HL-60 (cell line): ENCODE measurements at regions not wholly inside any gene's neighbourhood (a gene's known extent, or its start where the extent isn't known, plus 50 kb on each side); places are given as distances from the start of the nearest gene placed in this dataset.

Experiments
- DNase-seq, 2 experiments: peaks; one replicate each; pipeline ENCODE4 v3.0.0-alpha.2; 2010 to 2020; ENCODE audit warnings: low read depth in 1 of 2, low spot score in 1 of 2
- H3K27ac ChIP-seq: fragments of 250-450 bp; sonication (Bioruptor Pico); replicated peaks from 2 replicates; pipeline ENCODE4 v1.5.1; 2020; ENCODE audit warnings: mild to moderate bottlenecking, moderate library complexity
- H3K27me3 ChIP-seq: fragments of 250-450 bp; sonication (Bioruptor Pico); 2 replicates; pipeline ENCODE4 v1.5.1; 2021; ENCODE audit warnings: mild to moderate bottlenecking, moderate library complexity; ENCODE audit not compliant: insufficient read depth, poor library complexity, severe bottlenecking
- H3K4me3 ChIP-seq: replicated peaks from 2 replicates; pipeline ENCODE4 v1.5.1; 2011; ENCODE audit warnings: mild to moderate bottlenecking, control low read depth, low read length; ENCODE audit not compliant: insufficient read depth
- CTCF ChIP-seq: IDR thresholded peaks from one replicate; pipeline ENCODE4 v1.5.1; 2011; ENCODE audit warnings: low read length, control low read depth, inconsistent platforms; ENCODE audit not compliant: insufficient read depth
- GABPA ChIP-seq: IDR thresholded peaks from 2 replicates; pipeline ENCODE4 v1.6.1; 2012; ENCODE audit warnings: low read depth
- POLR2AphosphoS5 ChIP-seq: IDR thresholded peaks from 2 replicates; pipeline ENCODE4 v1.6.1; 2012; ENCODE audit warnings: low read depth
- REST ChIP-seq: IDR thresholded peaks from 2 replicates; pipeline ENCODE4 v1.6.1; 2012; ENCODE audit warnings: low read depth; ENCODE audit not compliant: insufficient replicate concordance
- SPI1 ChIP-seq: IDR thresholded peaks from 2 replicates; pipeline ENCODE4 v1.6.1; 2012; ENCODE audit warnings: low read depth, mild to moderate bottlenecking, borderline replicate concordance

GRCh38 chr12:103050273-103050672 is 92.8 kb downstream of the ASCL1 start:
- Histone ChIP-seq H3K27ac (no peak overlapping the region), H3K4me3 (no peak overlapping the region), H3K27me3 (no peaks in the 10 kb centered on the region)
- DNase-seq = no peak
- TF ChIP-seq POLR2AphosphoS5 = no peak
- no peak for TF ChIP-seq SPI1
- no peak for TF ChIP-seq CTCF
- TF ChIP-seq REST = no peak
- no peak for TF ChIP-seq GABPA

- TF ChIP-seq REST = no peak
- TF ChIP-seq POLR2AphosphoS5 = no peak
- no peak for TF ChIP-seq CTCF
- no peak for TF ChIP-seq GABPA
- no peak for TF ChIP-seq SPI1
- no peak for DNase-seq
- no peak overlapping the region for H3K27ac ChIP-seq
- no peak overlapping the region for H3K4me3 ChIP-seq
- no peaks in the 10 kb centered on the region for H3K27me3 ChIP-seq
Measured at GRCh38 chr12:103053089-103053488, 95.6 kb downstream of the ASCL1 start.

- TF ChIP-seq GABPA (no peak), SPI1 (no peak), POLR2AphosphoS5 (no peak), REST (no peak), CTCF (no peak)
- no peak for DNase-seq
- H3K4me3 ChIP-seq = no peak overlapping the region
- H3K27ac ChIP-seq = no peak overlapping the region
- no peaks in the 10 kb centered on the region for H3K27me3 ChIP-seq
Measured at GRCh38 chr12:103073630-103074029, 116.2 kb downstream of the ASCL1 start.
